H1 (cell line): ENCODE measurements at regions not wholly inside any gene's neighbourhood (a gene's known extent, or its start where the extent isn't known, plus 50 kb on each side); places are given as distances from the start of the nearest gene placed in this dataset.

Experiments used
- CEBPB ChIP-seq: IDR thresholded peaks from 2 replicates; pipeline ENCODE4 v1.6.1; 2012; ENCODE audit warnings: low read depth, low read length
- CHD7 ChIP-seq: fragments of 300-600 bp; sonication (generic); IDR thresholded peaks from 2 replicates; pipeline ENCODE4 v1.7.1; 2012; ENCODE audit warnings: low read length, moderate library complexity, mild to moderate bottlenecking, inconsistent platforms; ENCODE audit not compliant: insufficient replicate concordance
- CTCF ChIP-seq, 3 experiments: IDR thresholded peaks; 1 replicate in 2 of 3; 2 replicates in 1 of 3; pipeline versions ENCODE4 v1.5.1 to v1.6.1; 2011; ENCODE audit warnings: low read length in 3 of 3, mild to moderate bottlenecking in 3 of 3, inconsistent platforms in 2 of 3, low read depth in 1 of 3, moderate library complexity in 1 of 3; ENCODE audit not compliant: insufficient read depth in 1 of 3; ENCODE audit errors: control extremely low read depth in 1 of 3
- POU5F1 ChIP-seq: IDR thresholded peaks from 2 replicates; pipeline ENCODE4 v1.6.1; 2011; ENCODE audit warnings: low read depth, mild to moderate bottlenecking, low read length, moderate library complexity
- SIN3A ChIP-seq, 2 experiments: IDR thresholded peaks in 1 of 2; conservative IDR thresholded peaks in 1 of 2; 2 replicates each; pipeline ENCODE4 v1.6.1; 2011 to 2012; ENCODE audit warnings: low read length in 2 of 2, improper control_type of control experiment in 1 of 2, low read depth in 1 of 2, mild to moderate bottlenecking in 1 of 2
- SIX5 ChIP-seq: IDR thresholded peaks from 2 replicates; pipeline ENCODE4 v1.6.1; 2011; ENCODE audit warnings: mild to moderate bottlenecking, low read depth, low read length
- TCF12 ChIP-seq: IDR thresholded peaks from 2 replicates; pipeline ENCODE4 v1.6.1; 2011; ENCODE audit warnings: low read depth, mild to moderate bottlenecking, low read length

- no peak for TF ChIP-seq CHD7
- TF ChIP-seq TCF12 = peak; percentile 86; the same call in 1 of the 2 replicates
- TF ChIP-seq SIN3A (conservative IDR thresholded peaks at IDR 0.05 in 1 of 2, IDR thresholded peaks at IDR 0.05 in 1 of 2; ENCODE audit: low read depth in 1 of 2, low read length in 2 of 2) = peak; percentile 75 to 82; a peak in 2 of 4 replicates
- no peak for TF ChIP-seq POU5F1
- TF ChIP-seq CEBPB = peak; percentile 52; the same call in 1 of the 2 replicates
- no peak for TF ChIP-seq SIX5
- no peak for TF ChIP-seq CTCF (IDR thresholded peaks at IDR 0.05; ENCODE audit: control extremely low read depth in 1 of 3, insufficient read depth in 1 of 3, low read depth in 1 of 3, low read length in 3 of 3)
Observed at GRCh38 chr10:32139223-32140073, 83.2 kb upstream of the KIF5B start (continued).
